CD4-positive, alpha-beta T cell treated with Interleukin-15 for 1 hour (primary cell): ENCODE measurements at regions not wholly inside any gene's neighbourhood (a gene's known extent, or its start where the extent isn't known, plus 50 kb on each side); places are given as distances from the start of the nearest gene placed in this dataset.

ENCODE experiments used
- DNase-seq: peaks from one replicate; pipeline ENCODE4 v3.0.0-alpha.2; 2020

- DNase-seq = no peak
Measured at GRCh38 chr4:112852601-112853000, 196.9 kb upstream of the ANK2 start.

GRCh38 chr4:112853662-112854256 is 195.7 kb upstream of the ANK2 start:
- DNase-seq = no peak

GRCh38 chr4:112854420-112854819 is 195.0 kb upstream of the ANK2 start:
- no peak for DNase-seq

- no peak for DNase-seq
Measured at GRCh38 chr4:112855058-112855457, 194.4 kb upstream of the ANK2 start.

- DNase-seq = no peak
Measured at GRCh38 chr4:112857461-112857860, 192.0 kb upstream of the ANK2 start.

- no peak for DNase-seq
Measured at GRCh38 chr4:112858751-112859150, 190.7 kb upstream of the ANK2 start.

- DNase-seq = no peak
Measured at GRCh38 chr4:112859456-112860184, 189.8 kb upstream of the ANK2 start.

GRCh38 chr4:112860830-112861690 is 188.4 kb upstream of the ANK2 start:
- DNase-seq = no peak

GRCh38 chr4:112861691-112862674 is 187.5 kb upstream of the ANK2 start:
- no peak for DNase-seq

- DNase-seq = no peak
Measured at GRCh38 chr4:112865443-112865842, 184.0 kb upstream of the ANK2 start.

- no peak for DNase-seq
Measured at GRCh38 chr4:112876316-112876715, 173.1 kb upstream of the ANK2 start.

GRCh38 chr4:112881842-112882241 is 167.6 kb upstream of the ANK2 start:
- DNase-seq = no peak

- no peak for DNase-seq
Measured at GRCh38 chr4:112882286-112882685, 167.2 kb upstream of the ANK2 start.

GRCh38 chr4:112884406-112884805 is 165.0 kb upstream of the ANK2 start:
- no peak for DNase-seq

GRCh38 chr4:112885897-112886296 is 163.6 kb upstream of the ANK2 start:
- no peak for DNase-seq

- no peak for DNase-seq
Measured at GRCh38 chr4:112888622-112889021, 160.8 kb upstream of the ANK2 start.

GRCh38 chr4:112889199-112889598 is 160.3 kb upstream of the ANK2 start:
- DNase-seq = no peak

- no peak for DNase-seq
Measured at GRCh38 chr4:112889619-112890527, 159.6 kb upstream of the ANK2 start.

GRCh38 chr4:112894480-112894879 is 155.0 kb upstream of the ANK2 start:
- no peak for DNase-seq

- DNase-seq = no peak
Measured at GRCh38 chr4:112894951-112895350, 154.5 kb upstream of the ANK2 start.

GRCh38 chr4:112895811-112896608 is 153.4 kb upstream of the ANK2 start:
- no peak for DNase-seq
